MCF 10A (cell line): ENCODE measurements at regions not wholly inside any gene's neighbourhood (a gene's known extent, or its start where the extent isn't known, plus 50 kb on each side); places are given as distances from the start of the nearest gene placed in this dataset.
A peak's percentile ranks its signal among the peaks of the same experiment; 100 is the strongest.

Source experiments
- BruUV-seq: library from RNA; stranded (reverse); fragments of 400-500 nt; replicated peaks from 2 replicates; lab custom pipeline; 2021; lab: Mats Ljungman, UMichigan
- CTCF ChIA-PET: fragments of 300-600 bp; sonication (Branson Sonifier 250); formaldehyde crosslinking; extraction: SDS; loops from one replicate; lab custom pipeline; 2021; ENCODE audit warnings: antibody characterized with exemption, inconsistent platforms; lab: Yijun Ruan, JAX
- POLR2A ChIA-PET: fragments of 300-600, 350-650 bp; sonication (Branson Sonifier 250); formaldehyde crosslinking; extraction: SDS; loops from one replicate; lab custom pipeline; 2020; ENCODE audit warnings: antibody characterized with exemption, inconsistent platforms; lab: Yijun Ruan, JAX
- DNase-seq: peaks from one replicate; pipeline ENCODE4 v3.0.0-alpha.2; 2018; ENCODE audit not compliant: unreplicated experiment
- H3K27ac Mint-ChIP-seq: one replicate; pipeline ENCODE4 v1.8.0; 2022; ENCODE audit warnings: mild to moderate bottlenecking, low read depth, mixed read lengths; ENCODE audit not compliant: unreplicated experiment
- H3K27me3 Mint-ChIP-seq: one replicate; pipeline ENCODE4 v1.8.0; 2022; ENCODE audit warnings: mixed read lengths; ENCODE audit not compliant: insufficient read depth, unreplicated experiment
- H3K36me3 Mint-ChIP-seq: one replicate; pipeline ENCODE4 v1.8.0; 2022; ENCODE audit warnings: mild to moderate bottlenecking, moderate library complexity, mixed read lengths; ENCODE audit not compliant: insufficient read depth, unreplicated experiment
- H3K4me1 Mint-ChIP-seq: one replicate; pipeline ENCODE4 v1.8.0; 2022; ENCODE audit warnings: mixed read lengths; ENCODE audit not compliant: insufficient read depth, unreplicated experiment
- H3K4me3 Mint-ChIP-seq: one replicate; pipeline ENCODE4 v1.8.0; 2022; ENCODE audit warnings: mild to moderate bottlenecking, moderate library complexity, mixed read lengths; ENCODE audit not compliant: unreplicated experiment
- H3K9me3 Mint-ChIP-seq: one replicate; pipeline ENCODE4 v1.8.0; 2022; ENCODE audit warnings: mixed read lengths; ENCODE audit not compliant: unreplicated experiment
- CTCF ChIP-seq: fragments of 200-600 bp; IDR thresholded peaks from one replicate; pipeline ENCODE4 v1.8.0; 2022; ENCODE audit warnings: antibody characterized with exemption, mild to moderate bottlenecking; ENCODE audit not compliant: unreplicated experiment
- intact Hi-C: fragments of 100-400 bp; cut with micrococcal nuclease; formaldehyde crosslinking; loops from 2 replicates; pipeline ENCODE4 v1.14.1; 2022

GRCh38 chr10:123494301-123494808, 171.8 kb upstream of the GPR26 start:
- no TSS peak for BruUV-seq
- POLR2A ChIA-PET, result no interaction called here
- Mint-ChIP-seq H3K27me3 (no peaks in the 10 kb centered on the region), H3K4me1 (no peaks in the 10 kb centered on the region), H3K4me3 (no peak overlapping the region), H3K9me3 (no peaks in the 10 kb centered on the region), H3K36me3 (no peaks in the 10 kb centered on the region), H3K27ac (no peak overlapping the region)
- intact Hi-C loops, result no loop called here
- TF ChIP-seq CTCF, result no peak
- DNase-seq, result no peak
- CTCF ChIA-PET, result no interaction called here

- no peak for TF ChIP-seq CTCF
- CTCF ChIA-PET, result no interaction called here
- peak; percentile 21 for DNase-seq
- Mint-ChIP-seq H3K9me3 (no peaks in the 10 kb centered on the region), H3K4me3 (no peak overlapping the region), H3K4me1 (no peaks in the 10 kb centered on the region), H3K27me3 (no peaks in the 10 kb centered on the region), H3K27ac (no peak overlapping the region), H3K36me3 (no peaks in the 10 kb centered on the region)
- POLR2A ChIA-PET, result no interaction called here
- BruUV-seq, result no TSS peak
- intact Hi-C loops, result no loop called here
These were observed 169.8 kb upstream of the GPR26 start for GRCh38 chr10:123496375-123496774.

- intact Hi-C loops, result no loop called here
These were observed 169.0 kb upstream of the GPR26 start for GRCh38 chr10:123496996-123497660.

GRCh38 chr10:123500110-123500509, 166.0 kb upstream of the GPR26 start:
- H3K27ac Mint-ChIP-seq, result no peak overlapping the region
- no peaks in the 10 kb centered on the region for H3K27me3 Mint-ChIP-seq
- no peaks in the 10 kb centered on the region for H3K9me3 Mint-ChIP-seq
- no peaks in the 10 kb centered on the region for H3K4me1 Mint-ChIP-seq
- no peak for DNase-seq
- H3K4me3 Mint-ChIP-seq, result no peak overlapping the region
- ChIA-PET POLR2A (no interaction called here), CTCF (interaction anchor here (0.6 to 1.4 kb wide), 2 partner anchors 10 to 220 kb away, joined by 3 read pairs; no protein-coding TSS in a partner anchor)
- H3K36me3 Mint-ChIP-seq, result no peaks in the 10 kb centered on the region
- no TSS peak for BruUV-seq
- no peak for TF ChIP-seq CTCF
- intact Hi-C loops, result no loop called here

More at GRCh38 chr10:123496996-123497660, 169.0 kb upstream of the GPR26 start:
- H3K27ac Mint-ChIP-seq, result no peak overlapping the region
- BruUV-seq, result no TSS peak
- H3K4me3 Mint-ChIP-seq, result no peak overlapping the region
- TF ChIP-seq CTCF, result no peak
- POLR2A ChIA-PET, result no interaction called here
- no peaks in the 10 kb centered on the region for H3K27me3 Mint-ChIP-seq
- CTCF ChIA-PET, result no interaction called here
- DNase-seq, result no peak
- H3K36me3 Mint-ChIP-seq, result no peaks in the 10 kb centered on the region
- no peaks in the 10 kb centered on the region for H3K4me1 Mint-ChIP-seq
- no peaks in the 10 kb centered on the region for H3K9me3 Mint-ChIP-seq
